Activated T-helper 17 cell treated with anti-CD3 and anti-CD28 coated beads, Interleukin-2, amount 50 U/mL, for 72 hours (primary cell): ENCODE measurements at regions not wholly inside any gene's neighbourhood (a gene's known extent, or its start where the extent isn't known, plus 50 kb on each side); places are given as distances from the start of the nearest gene placed in this dataset.

Source experiments
- ATAC-seq: fragments of 150-1000 bp; cut with Tn5 transposase; replicated peaks from 2 replicates; pipeline ENCODE4 v1.10.0; 2021; ENCODE audit warnings: mild to moderate bottlenecking, moderate library complexity
- H3K27ac Mint-ChIP-seq: one replicate; pipeline ENCODE4 v1.8.0; 2022; ENCODE audit warnings: mixed read lengths
- H3K27me3 Mint-ChIP-seq: one replicate; pipeline ENCODE4 v1.8.0; 2022; ENCODE audit warnings: mixed read lengths
- H3K36me3 Mint-ChIP-seq: one replicate; pipeline ENCODE4 v1.8.0; 2022; ENCODE audit warnings: low read depth, mild to moderate bottlenecking, mixed read lengths
- H3K4me1 Mint-ChIP-seq: one replicate; pipeline ENCODE4 v1.8.0; 2022; ENCODE audit warnings: mixed read lengths
- H3K4me3 Mint-ChIP-seq: one replicate; pipeline ENCODE4 v1.8.0; 2022; ENCODE audit warnings: mild to moderate bottlenecking, mixed read lengths
- H3K9me3 Mint-ChIP-seq: one replicate; pipeline ENCODE4 v1.8.0; 2022; ENCODE audit warnings: mixed read lengths

GRCh38 chr1:55286856-55287602 lies 71.9 kb upstream of the USP24 start:
- Mint-ChIP-seq H3K27me3 (no peaks in the 10 kb centered on the region), H3K4me3 (peak overlapping the region; percentile 67), H3K27ac (peak overlapping the region; percentile 89), H3K4me1 (peaks cover 9% of the 10 kb centered on the region), H3K9me3 (no peaks in the 10 kb centered on the region), H3K36me3 (no peaks in the 10 kb centered on the region)
- peak; percentile 78 for ATAC-seq

- no peak for ATAC-seq
- Mint-ChIP-seq H3K36me3 (no peaks in the 10 kb centered on the region), H3K4me3 (no peak overlapping the region), H3K27ac (no peak overlapping the region), H3K27me3 (no peaks in the 10 kb centered on the region), H3K4me1 (peaks cover 9% of the 10 kb centered on the region), H3K9me3 (no peaks in the 10 kb centered on the region)
Measured at GRCh38 chr1:55285834-55286233, 70.7 kb upstream of the USP24 start.

- H3K9me3 Mint-ChIP-seq, result no peaks in the 10 kb centered on the region
- H3K4me1 Mint-ChIP-seq, result peaks cover 9% of the 10 kb centered on the region
- no peak for ATAC-seq
- H3K27me3 Mint-ChIP-seq, result no peaks in the 10 kb centered on the region
- no peaks in the 10 kb centered on the region for H3K36me3 Mint-ChIP-seq
- H3K4me3 Mint-ChIP-seq, result no peak overlapping the region
- no peak overlapping the region for H3K27ac Mint-ChIP-seq
Measured at GRCh38 chr1:55284856-55285255, 69.7 kb upstream of the USP24 start.

- H3K27ac Mint-ChIP-seq, result no peak overlapping the region
- no peak for ATAC-seq
- H3K9me3 Mint-ChIP-seq, result no peaks in the 10 kb centered on the region
Measured at GRCh38 chr1:55282058-55282457, 66.9 kb upstream of the USP24 start.

GRCh38 chr1:55280731-55281130 lies 65.6 kb upstream of the USP24 start:
- no peak for ATAC-seq
- Mint-ChIP-seq H3K27ac (no peak overlapping the region), H3K4me3 (no peak overlapping the region), H3K36me3 (no peaks in the 10 kb centered on the region), H3K27me3 (no peaks in the 10 kb centered on the region), H3K4me1 (peaks cover 6% of the 10 kb centered on the region), H3K9me3 (no peaks in the 10 kb centered on the region)

More at GRCh38 chr1:55282058-55282457, 66.9 kb upstream of the USP24 start:
- no peaks in the 10 kb centered on the region for H3K36me3 Mint-ChIP-seq
- no peaks in the 10 kb centered on the region for H3K27me3 Mint-ChIP-seq
- no peak overlapping the region for H3K4me3 Mint-ChIP-seq
- H3K4me1 Mint-ChIP-seq, result peaks cover 7% of the 10 kb centered on the region

GRCh38 chr1:55279627-55280026 lies 64.5 kb upstream of the USP24 start:
- ATAC-seq, result no peak
- H3K27ac Mint-ChIP-seq, result no peak overlapping the region
- H3K9me3 Mint-ChIP-seq, result no peaks in the 10 kb centered on the region
- no peaks in the 10 kb centered on the region for H3K27me3 Mint-ChIP-seq
- no peaks in the 10 kb centered on the region for H3K36me3 Mint-ChIP-seq
- no peak overlapping the region for H3K4me3 Mint-ChIP-seq
- H3K4me1 Mint-ChIP-seq, result peaks cover 6% of the 10 kb centered on the region

GRCh38 chr1:55278378-55278777 lies 63.2 kb upstream of the USP24 start:
- no peak for ATAC-seq
- Mint-ChIP-seq H3K27ac (no peak overlapping the region), H3K4me1 (peaks cover 6% of the 10 kb centered on the region), H3K27me3 (no peaks in the 10 kb centered on the region), H3K9me3 (no peaks in the 10 kb centered on the region), H3K36me3 (no peaks in the 10 kb centered on the region), H3K4me3 (no peak overlapping the region)

- H3K4me3 Mint-ChIP-seq, result peak overlapping the region; percentile 12
- no peaks in the 10 kb centered on the region for H3K27me3 Mint-ChIP-seq
- peak overlapping the region; percentile 28 for H3K27ac Mint-ChIP-seq
Measured at GRCh38 chr1:55277377-55278130, 62.4 kb upstream of the USP24 start.

GRCh38 chr1:55276671-55277376 lies 61.7 kb upstream of the USP24 start:
- H3K27me3 Mint-ChIP-seq, result no peaks in the 10 kb centered on the region
- H3K36me3 Mint-ChIP-seq, result no peaks in the 10 kb centered on the region
- H3K9me3 Mint-ChIP-seq, result no peaks in the 10 kb centered on the region
- H3K27ac Mint-ChIP-seq, result peak overlapping the region; percentile 28
- peak overlapping the region; percentile 12 for H3K4me3 Mint-ChIP-seq
- H3K4me1 Mint-ChIP-seq, result peaks cover 6% of the 10 kb centered on the region
- no peak for ATAC-seq

More at GRCh38 chr1:55277377-55278130, 62.4 kb upstream of the USP24 start:
- Mint-ChIP-seq H3K4me1 (peaks cover 6% of the 10 kb centered on the region), H3K36me3 (no peaks in the 10 kb centered on the region), H3K9me3 (no peaks in the 10 kb centered on the region)
- ATAC-seq, result peak; percentile 93

GRCh38 chr1:55275941-55276341 lies 60.8 kb upstream of the USP24 start:
- no peak overlapping the region for H3K27ac Mint-ChIP-seq
- no peak overlapping the region for H3K4me3 Mint-ChIP-seq
- ATAC-seq, result peak; percentile 52
- peaks cover 6% of the 10 kb centered on the region for H3K4me1 Mint-ChIP-seq
- H3K36me3 Mint-ChIP-seq, result no peaks in the 10 kb centered on the region
- no peaks in the 10 kb centered on the region for H3K9me3 Mint-ChIP-seq
- no peaks in the 10 kb centered on the region for H3K27me3 Mint-ChIP-seq

- Mint-ChIP-seq H3K27me3 (no peaks in the 10 kb centered on the region), H3K27ac (no peak overlapping the region), H3K4me1 (peaks cover 6% of the 10 kb centered on the region), H3K36me3 (no peaks in the 10 kb centered on the region), H3K4me3 (no peak overlapping the region), H3K9me3 (no peaks in the 10 kb centered on the region)
- ATAC-seq, result peak; percentile 22
Measured at GRCh38 chr1:55275151-55275748, 60.1 kb upstream of the USP24 start.

- Mint-ChIP-seq H3K27me3 (no peaks in the 10 kb centered on the region), H3K4me3 (no peak overlapping the region), H3K36me3 (no peaks in the 10 kb centered on the region), H3K9me3 (no peaks in the 10 kb centered on the region), H3K4me1 (peaks cover 6% of the 10 kb centered on the region), H3K27ac (no peak overlapping the region)
- peak; percentile 30 for ATAC-seq
Measured at GRCh38 chr1:55272994-55273393, 57.8 kb upstream of the USP24 start.
